ENCODE measurements at regions not wholly inside any gene's neighbourhood (a gene's known extent, or its start where the extent isn't known, plus 50 kb on each side); places are given as distances from the start of the nearest gene placed in this dataset.

GRCh38 chr4:164485136-164485535, 268.8 kb upstream of the SMIM31 start:
- Histone ChIP-seq H3K4me3 (no peak overlapping the region), H3K27me3 (ENCODE audit: insufficient read depth in 3 of 3, low read length in 2 of 3) (peaks cover 0 to 2% (median 0%) of the 10 kb centered on the region in 3 donors), H3K4me1 (no peaks in the 10 kb centered on the region), H3K9me3 (no peaks in the 10 kb centered on the region), H3K36me3 (ENCODE audit: insufficient read depth in 1 of 2, low read depth in 1 of 2) (no peaks in the 10 kb centered on the region), H3K27ac (no peak overlapping the region)
- intact Hi-C loops (cut with DNase I): no loop called here
- DNase-seq: no peak
- no peak for ATAC-seq
- 47 to 68% (median 53%) methylated on average over 1 of the region's 1 CpG for WGBS, 3 donors
- no peak for TF ChIP-seq CTCF (IDR thresholded peaks at IDR 0.05)

GRCh38 chr4:164488114-164488513, 265.8 kb upstream of the SMIM31 start:
- no peaks in the 10 kb centered on the region for H3K36me3 ChIP-seq (ENCODE audit: insufficient read depth in 1 of 2, low read depth in 1 of 2)
- H3K4me1 ChIP-seq: no peaks in the 10 kb centered on the region
- H3K27me3 ChIP-seq (ENCODE audit: insufficient read depth in 3 of 3, low read length in 2 of 3): no peaks in the 10 kb centered on the region
- no peak for TF ChIP-seq CTCF (IDR thresholded peaks at IDR 0.05)
- H3K27ac ChIP-seq: no peak overlapping the region
- intact Hi-C loops (cut with DNase I): no loop called here
- ATAC-seq (no peak), DNase-seq (no peak)
- 23 to 31% (median 23%) methylated on average over 3 of the region's 3 CpGs for WGBS, 3 donors
- no peak overlapping the region for H3K4me3 ChIP-seq
- H3K9me3 ChIP-seq: no peaks in the 10 kb centered on the region

- Histone ChIP-seq H3K36me3 (ENCODE audit: insufficient read depth in 1 of 2, low read depth in 1 of 2) (no peaks in the 10 kb centered on the region), H3K4me1 (no peaks in the 10 kb centered on the region), H3K9me3 (no peaks in the 10 kb centered on the region), H3K27ac (no peak overlapping the region), H3K27me3 (ENCODE audit: insufficient read depth in 3 of 3, low read length in 2 of 3) (no peaks in the 10 kb centered on the region), H3K4me3 (no peak overlapping the region)
- no peak for TF ChIP-seq CTCF (IDR thresholded peaks at IDR 0.05)
- DNase-seq (no peak), ATAC-seq (no peak)
- intact Hi-C loops (cut with DNase I): no loop called here
These were observed 252.9 kb upstream of the SMIM31 start for GRCh38 chr4:164501074-164501473.

- intact Hi-C loops (cut with DNase I): no loop called here
- 67 to 90% (median 89%) methylated on average over 3 of the region's 3 CpGs for WGBS, 3 donors
These were observed 250.1 kb upstream of the SMIM31 start for GRCh38 chr4:164503874-164504273.

More at GRCh38 chr4:164503874-164504273, 250.1 kb upstream of the SMIM31 start:
- H3K4me3 ChIP-seq: no peak overlapping the region
- no peaks in the 10 kb centered on the region for H3K36me3 ChIP-seq (ENCODE audit: insufficient read depth in 1 of 2, low read depth in 1 of 2)
- no peaks in the 10 kb centered on the region for H3K9me3 ChIP-seq
- H3K4me1 ChIP-seq: no peaks in the 10 kb centered on the region
- no peaks in the 10 kb centered on the region for H3K27me3 ChIP-seq (ENCODE audit: insufficient read depth in 3 of 3, low read length in 2 of 3)
- DNase-seq (no peak), ATAC-seq (no peak)
- H3K27ac ChIP-seq: no peak overlapping the region
- TF ChIP-seq CTCF (IDR thresholded peaks at IDR 0.05): no peak

Data from psoas muscle (tissue), 7 donors.